Breast epithelium (tissue), 3 donors: ENCODE measurements at regions not wholly inside any gene's neighbourhood (a gene's known extent, or its start where the extent isn't known, plus 50 kb on each side); places are given as distances from the start of the nearest gene placed in this dataset.

Experiments used
- CTCF ChIP-seq, 3 donors: fragments of 450-650 bp; IDR thresholded peaks; one replicate each; pipeline ENCODE4 v1.5.1; 2016 to 2017; ENCODE audit warnings: antibody characterized with exemption in 3 of 3, mild to moderate bottlenecking in 3 of 3, moderate library complexity in 3 of 3
- POLR2A ChIP-seq: fragments of 450-650 bp; IDR thresholded peaks from one replicate; pipeline ENCODE4 v1.6.1; 2016; ENCODE audit warnings: antibody characterized with exemption, mild to moderate bottlenecking, moderate library complexity

- no peak for TF ChIP-seq CTCF (IDR thresholded peaks at IDR 0.05)
- TF ChIP-seq POLR2A = no peak
Measured at GRCh38 chr4:180640193-180640592, 1603.0 kb upstream of the TENM3 start.
